ENCODE measurements at regions not wholly inside any gene's neighbourhood (a gene's known extent, or its start where the extent isn't known, plus 50 kb on each side); places are given as distances from the start of the nearest gene placed in this dataset.

- H3K9me2 ChIP-seq (replicated peaks; ENCODE audit: low read depth, low read length): no peaks in the 10 kb centered on the region
- no peak overlapping the region for H3K9ac ChIP-seq (ENCODE audit: low read depth, low read length, poor library complexity, severe bottlenecking)
- H3F3A ChIP-seq (ENCODE audit: low read depth): no peaks in the 10 kb centered on the region
- no peaks in the 10 kb centered on the region for H3K79me2 ChIP-seq (ENCODE audit: insufficient read depth, low read length)
- H4K20me1 ChIP-seq (ENCODE audit: insufficient read depth, low read length, poor library complexity, severe bottlenecking): no peaks in the 10 kb centered on the region
- no peaks in the 10 kb centered on the region for H3K9me3 ChIP-seq (ENCODE audit: insufficient read depth, low read depth, low read length)
- no peaks in the 10 kb centered on the region for H3K4me1 ChIP-seq (ENCODE audit: insufficient read depth, low read length, poor library complexity, severe bottlenecking)
- no peak overlapping the region for H2AFZ ChIP-seq (ENCODE audit: low read length)
- H3K36me3 ChIP-seq (ENCODE audit: insufficient read depth, low read length): no peaks in the 10 kb centered on the region
- no peak overlapping the region for H3K4me3 ChIP-seq (ENCODE audit: low read length, poor library complexity, severe bottlenecking)
- no peak overlapping the region for H3K4me2 ChIP-seq (ENCODE audit: low read depth, low read length, poor library complexity, severe bottlenecking)
- no peak for TF ChIP-seq EZH2phosphoT487 (IDR thresholded peaks at IDR 0.05; ENCODE audit: borderline replicate concordance)
- TF ChIP-seq, protein P1, sequence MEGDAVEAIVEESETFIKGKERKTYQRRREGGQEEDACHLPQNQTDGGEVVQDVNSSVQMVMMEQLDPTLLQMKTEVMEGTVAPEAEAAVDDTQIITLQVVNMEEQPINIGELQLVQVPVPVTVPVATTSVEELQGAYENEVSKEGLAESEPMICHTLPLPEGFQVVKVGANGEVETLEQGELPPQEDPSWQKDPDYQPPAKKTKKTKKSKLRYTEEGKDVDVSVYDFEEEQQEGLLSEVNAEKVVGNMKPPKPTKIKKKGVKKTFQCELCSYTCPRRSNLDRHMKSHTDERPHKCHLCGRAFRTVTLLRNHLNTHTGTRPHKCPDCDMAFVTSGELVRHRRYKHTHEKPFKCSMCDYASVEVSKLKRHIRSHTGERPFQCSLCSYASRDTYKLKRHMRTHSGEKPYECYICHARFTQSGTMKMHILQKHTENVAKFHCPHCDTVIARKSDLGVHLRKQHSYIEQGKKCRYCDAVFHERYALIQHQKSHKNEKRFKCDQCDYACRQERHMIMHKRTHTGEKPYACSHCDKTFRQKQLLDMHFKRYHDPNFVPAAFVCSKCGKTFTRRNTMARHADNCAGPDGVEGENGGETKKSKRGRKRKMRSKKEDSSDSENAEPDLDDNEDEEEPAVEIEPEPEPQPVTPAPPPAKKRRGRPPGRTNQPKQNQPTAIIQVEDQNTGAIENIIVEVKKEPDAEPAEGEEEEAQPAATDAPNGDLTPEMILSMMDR (conservative IDR thresholded peaks at IDR 0.05; ENCODE audit: low read length): no peak
- no peaks in the 10 kb centered on the region for H3K27me3 ChIP-seq (ENCODE audit: insufficient read depth, low read length, poor library complexity, severe bottlenecking)
These were observed 342.5 kb downstream of the ETS1 start for GRCh38 chr11:128244871-128245270.

- Histone ChIP-seq H4K20me1 (ENCODE audit: insufficient read depth, low read length, poor library complexity, severe bottlenecking) (no peaks in the 10 kb centered on the region), H3K36me3 (ENCODE audit: insufficient read depth, low read length) (no peaks in the 10 kb centered on the region), H3K4me3 (ENCODE audit: low read length, poor library complexity, severe bottlenecking) (no peak overlapping the region), H3K27me3 (ENCODE audit: insufficient read depth, low read length, poor library complexity, severe bottlenecking) (no peaks in the 10 kb centered on the region), H3K4me1 (ENCODE audit: insufficient read depth, low read length, poor library complexity, severe bottlenecking) (peaks cover 16% of the 10 kb centered on the region), H3K9ac (ENCODE audit: low read depth, low read length, poor library complexity, severe bottlenecking) (no peak overlapping the region), H3K79me2 (ENCODE audit: insufficient read depth, low read length) (no peaks in the 10 kb centered on the region), H3K4me2 (ENCODE audit: low read depth, low read length, poor library complexity, severe bottlenecking) (no peak overlapping the region), H2AFZ (ENCODE audit: low read length) (no peak overlapping the region), H3F3A (ENCODE audit: low read depth) (no peaks in the 10 kb centered on the region), H3K9me3 (ENCODE audit: insufficient read depth, low read depth, low read length) (no peaks in the 10 kb centered on the region), H3K9me2 (replicated peaks; ENCODE audit: low read depth, low read length) (no peaks in the 10 kb centered on the region)
- no peak for TF ChIP-seq EZH2phosphoT487 (IDR thresholded peaks at IDR 0.05; ENCODE audit: borderline replicate concordance)
- TF ChIP-seq, protein P1 (conservative IDR thresholded peaks at IDR 0.05; ENCODE audit: low read length): no peak
These were observed 344.9 kb downstream of the ETS1 start for GRCh38 chr11:128242451-128242850.

DNA sequence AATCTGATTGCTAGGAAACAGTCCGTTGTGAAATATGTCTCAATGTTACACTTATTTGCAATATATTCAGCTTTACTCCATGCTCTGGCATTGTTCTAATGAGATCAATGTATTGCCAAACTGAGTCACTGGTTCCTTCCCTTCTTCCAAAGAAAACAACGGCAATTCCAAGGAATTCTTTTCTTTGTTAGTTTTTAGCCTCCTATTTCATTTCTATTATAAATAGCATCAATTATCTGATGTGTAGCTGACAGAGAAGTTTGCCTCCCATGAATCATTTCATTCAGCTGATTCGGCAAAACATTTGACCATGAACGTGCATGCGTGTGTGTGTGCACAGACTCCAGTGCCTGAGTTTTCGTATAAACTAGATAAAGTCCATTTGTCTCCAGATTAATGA is 346.8 kb downstream of the ETS1 start:
- H3K9me3 ChIP-seq (ENCODE audit: insufficient read depth, low read depth, low read length): no peaks in the 10 kb centered on the region
- H3K36me3 ChIP-seq (ENCODE audit: insufficient read depth, low read length): no peaks in the 10 kb centered on the region
- H3K27me3 ChIP-seq (ENCODE audit: insufficient read depth, low read length, poor library complexity, severe bottlenecking): no peaks in the 10 kb centered on the region
- H3K9ac ChIP-seq (ENCODE audit: low read depth, low read length, poor library complexity, severe bottlenecking): no peak overlapping the region
- H3K4me1 ChIP-seq (ENCODE audit: insufficient read depth, low read length, poor library complexity, severe bottlenecking): peaks cover 25% of the 10 kb centered on the region
- no peak overlapping the region for H3K4me2 ChIP-seq (ENCODE audit: low read depth, low read length, poor library complexity, severe bottlenecking)
- no peaks in the 10 kb centered on the region for H3K9me2 ChIP-seq (replicated peaks; ENCODE audit: low read depth, low read length)
- no peaks in the 10 kb centered on the region for H4K20me1 ChIP-seq (ENCODE audit: insufficient read depth, low read length, poor library complexity, severe bottlenecking)
- no peaks in the 10 kb centered on the region for H3K79me2 ChIP-seq (ENCODE audit: insufficient read depth, low read length)
- no peaks in the 10 kb centered on the region for H3F3A ChIP-seq (ENCODE audit: low read depth)
- H3K4me3 ChIP-seq (ENCODE audit: low read length, poor library complexity, severe bottlenecking): no peak overlapping the region
- no peak overlapping the region for H2AFZ ChIP-seq (ENCODE audit: low read length)
- TF ChIP-seq, protein P1 (conservative IDR thresholded peaks at IDR 0.05; ENCODE audit: low read length): no peak
- TF ChIP-seq EZH2phosphoT487 (IDR thresholded peaks at IDR 0.05; ENCODE audit: borderline replicate concordance): no peak
